Activated CD4-positive, CD25-positive, alpha-beta regulatory T cell treated with anti-CD3 and anti-CD28 coated beads, Interleukin-2, amount 50 U/mL, for 24 hours (primary cell): ENCODE measurements at regions not wholly inside any gene's neighbourhood (a gene's known extent, or its start where the extent isn't known, plus 50 kb on each side); places are given as distances from the start of the nearest gene placed in this dataset.

Source experiments
- ATAC-seq, 2 donors: fragments of 150-1000 bp; cut with Tn5 transposase; one replicate each; pipeline ENCODE4 v1.10.0; 2021; ENCODE audit warnings: mild to moderate bottlenecking in 1 of 2, moderate library complexity in 1 of 2

- no peak for ATAC-seq
These were observed 462.2 kb upstream of the MKI67 start for GRCh38 chr10:128588402-128588801.

DNA sequence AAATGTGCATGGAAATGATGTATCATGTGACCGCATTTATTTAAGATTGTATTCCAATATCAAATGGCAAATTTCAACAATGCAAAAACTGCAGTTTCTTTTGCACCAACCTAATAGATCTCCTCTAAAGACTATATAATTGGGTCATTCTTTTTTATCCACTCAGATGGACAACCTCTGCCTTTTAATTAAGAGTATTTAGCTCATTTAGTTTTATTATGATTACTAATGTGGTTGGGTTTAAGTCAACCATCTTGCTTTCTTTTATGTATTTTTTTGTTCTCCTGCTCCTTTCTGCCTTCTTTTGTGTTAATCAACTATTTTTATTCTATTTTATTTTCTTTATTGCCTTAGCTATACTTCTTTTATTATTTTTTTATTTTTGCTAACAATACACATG lies 468.5 kb upstream of the MKI67 start:
- no peak for ATAC-seq

- ATAC-seq: no peak
These were observed 470.7 kb upstream of the MKI67 start for GRCh38 chr10:128596906-128597305.

- ATAC-seq: no peak
These were observed 472.8 kb upstream of the MKI67 start for GRCh38 chr10:128599030-128599429.

DNA sequence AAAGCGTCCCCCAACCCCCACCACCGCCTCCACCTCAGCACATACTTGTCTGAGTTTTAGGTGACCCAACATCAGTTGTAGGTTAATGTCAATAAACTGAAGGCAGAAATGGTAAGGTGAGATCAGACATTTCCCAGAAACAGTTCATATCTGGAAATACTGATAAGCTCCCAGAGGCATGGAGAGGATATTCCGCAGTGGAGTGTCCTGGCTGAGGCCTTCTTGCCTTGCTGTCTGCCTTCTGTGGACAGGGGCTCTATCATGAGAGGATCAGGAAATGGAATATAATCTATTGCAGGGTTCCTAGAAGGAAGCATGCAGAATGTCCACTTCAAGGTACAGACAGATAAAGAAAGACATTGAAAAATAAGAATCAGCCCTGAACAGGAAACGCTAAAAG lies 473.3 kb upstream of the MKI67 start:
- ATAC-seq: no peak

DNA sequence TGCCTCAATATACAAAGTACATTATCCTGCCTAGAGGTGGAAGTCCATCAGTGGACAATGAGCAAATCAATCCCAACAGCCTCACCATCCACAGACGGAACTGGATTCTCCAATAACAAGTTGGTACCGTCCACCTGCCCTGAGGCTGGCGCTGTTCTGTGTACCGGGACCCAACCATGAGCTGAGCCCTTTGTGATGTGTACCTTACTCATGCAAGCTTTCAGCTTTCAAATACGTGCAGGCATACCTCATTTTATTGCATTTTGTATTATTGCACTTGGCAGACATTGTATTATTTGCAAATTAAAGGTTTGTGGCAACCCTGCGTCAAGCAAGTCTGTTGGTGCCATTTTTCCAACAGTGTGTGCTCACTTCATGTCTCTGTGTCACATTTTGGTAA lies 476.0 kb upstream of the MKI67 start:
- no peak for ATAC-seq

- ATAC-seq: no peak
These were observed 477.8 kb upstream of the MKI67 start for GRCh38 chr10:128604025-128604424.

DNA sequence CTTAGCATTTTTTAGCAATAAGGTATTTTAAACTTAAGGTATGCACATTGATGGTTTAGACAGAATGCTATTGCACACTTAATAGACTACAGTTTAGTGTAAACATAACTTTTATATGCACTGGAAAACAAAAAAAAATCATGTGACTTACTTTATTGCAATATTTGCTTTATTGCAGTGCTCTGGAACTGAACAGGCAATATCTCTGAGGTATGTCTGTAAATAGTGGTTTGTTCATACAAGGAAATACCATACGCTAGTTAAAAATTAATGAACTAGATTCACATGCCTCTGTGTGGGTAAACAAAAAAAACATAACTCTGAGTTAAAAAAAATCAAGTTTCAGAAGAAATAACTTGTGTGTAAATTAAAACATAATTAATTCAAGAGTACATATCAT lies 479.0 kb upstream of the MKI67 start:
- no peak for ATAC-seq

DNA sequence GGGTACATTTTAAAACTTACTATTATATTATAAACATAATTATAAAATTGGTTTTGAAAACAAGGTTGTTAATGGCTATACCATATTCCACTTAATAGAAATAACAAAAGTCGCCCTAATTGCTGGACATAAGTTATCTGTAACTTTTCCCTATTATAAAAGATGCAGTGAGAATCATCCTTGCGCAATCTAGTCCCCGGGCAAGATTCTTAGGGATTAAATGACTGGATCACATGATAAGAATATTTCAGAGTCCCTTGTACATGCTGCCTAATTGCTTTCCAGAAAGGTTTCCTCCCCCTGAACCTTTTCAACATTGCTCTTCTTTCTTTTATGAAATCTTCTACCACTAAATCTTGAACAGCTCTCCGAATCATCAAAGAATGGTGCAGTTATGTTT lies 479.8 kb upstream of the MKI67 start:
- no peak for ATAC-seq

GRCh38 chr10:128608791-128609190 lies 482.6 kb upstream of the MKI67 start:
- no peak for ATAC-seq

GRCh38 chr10:128609460-128609859 lies 483.2 kb upstream of the MKI67 start:
- no peak for ATAC-seq

- ATAC-seq: no peak
These were observed 483.9 kb upstream of the MKI67 start for GRCh38 chr10:128610113-128610512.

DNA sequence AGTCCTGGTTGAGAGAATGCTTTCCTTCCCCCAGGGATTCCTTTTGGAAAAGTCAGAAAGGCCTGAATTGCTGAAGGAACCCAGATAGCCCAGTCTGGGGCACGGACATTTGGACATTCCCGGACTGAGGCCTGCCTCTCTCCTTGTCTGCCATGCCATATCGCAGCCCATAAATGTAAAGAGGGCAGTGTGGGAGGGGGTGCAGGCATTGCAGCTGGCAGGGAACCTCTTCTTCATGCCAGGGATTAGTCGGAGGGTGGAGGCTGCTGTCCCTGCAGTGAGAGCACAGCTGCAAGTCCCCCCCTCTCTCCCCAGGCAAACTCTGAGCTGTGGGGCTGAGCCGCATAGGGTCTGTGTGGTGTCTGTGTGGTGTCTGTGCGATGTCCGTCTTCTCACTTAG lies 486.0 kb upstream of the MKI67 start:
- ATAC-seq: no peak

DNA sequence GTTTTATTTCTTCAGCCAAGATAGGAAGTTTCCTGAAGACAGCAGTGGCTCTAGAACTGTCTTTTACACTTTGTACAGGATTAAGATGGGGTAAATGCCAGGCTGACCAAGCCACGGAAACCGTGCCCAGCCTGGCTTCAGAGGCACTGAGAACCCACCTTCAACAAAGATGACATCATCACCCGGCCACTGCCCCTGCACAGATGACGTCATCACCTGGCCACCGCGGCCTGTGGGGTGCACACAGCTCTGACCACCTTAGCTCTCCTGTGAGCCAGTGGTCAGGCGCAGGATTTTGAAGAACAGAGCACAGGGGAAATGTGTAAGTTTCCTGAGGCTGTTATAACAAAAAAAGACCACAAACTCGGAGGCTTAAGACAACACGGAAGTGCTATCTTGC lies 486.4 kb upstream of the MKI67 start:
- ATAC-seq: no peak

GRCh38 chr10:128614016-128614605 lies 487.9 kb upstream of the MKI67 start:
- ATAC-seq: no peak

- ATAC-seq: no peak
These were observed 488.8 kb upstream of the MKI67 start for GRCh38 chr10:128614802-128615553.

DNA sequence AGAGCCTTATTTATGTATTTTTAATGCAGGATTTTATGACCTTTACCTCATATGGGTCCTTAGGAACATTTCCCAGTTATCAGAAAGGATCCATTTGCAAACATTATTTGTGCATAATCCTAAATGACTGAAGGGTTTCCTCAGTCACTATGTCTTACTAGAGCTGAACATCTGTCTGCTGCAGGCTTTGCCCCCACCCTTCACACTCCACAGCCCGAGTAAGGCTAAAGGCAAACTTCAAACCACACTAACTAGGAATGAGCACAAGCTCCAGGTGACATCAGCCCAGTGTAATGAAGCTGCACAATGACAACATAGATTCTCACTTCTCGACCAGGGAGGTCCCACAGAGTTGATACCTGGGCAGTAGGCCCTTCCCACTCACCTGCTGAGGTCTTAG lies 491.3 kb upstream of the MKI67 start:
- no peak for ATAC-seq

- ATAC-seq: no peak
These were observed 496.5 kb upstream of the MKI67 start for GRCh38 chr10:128622706-128623105.

- ATAC-seq: no peak
These were observed 497.6 kb upstream of the MKI67 start for GRCh38 chr10:128623776-128624175.

DNA sequence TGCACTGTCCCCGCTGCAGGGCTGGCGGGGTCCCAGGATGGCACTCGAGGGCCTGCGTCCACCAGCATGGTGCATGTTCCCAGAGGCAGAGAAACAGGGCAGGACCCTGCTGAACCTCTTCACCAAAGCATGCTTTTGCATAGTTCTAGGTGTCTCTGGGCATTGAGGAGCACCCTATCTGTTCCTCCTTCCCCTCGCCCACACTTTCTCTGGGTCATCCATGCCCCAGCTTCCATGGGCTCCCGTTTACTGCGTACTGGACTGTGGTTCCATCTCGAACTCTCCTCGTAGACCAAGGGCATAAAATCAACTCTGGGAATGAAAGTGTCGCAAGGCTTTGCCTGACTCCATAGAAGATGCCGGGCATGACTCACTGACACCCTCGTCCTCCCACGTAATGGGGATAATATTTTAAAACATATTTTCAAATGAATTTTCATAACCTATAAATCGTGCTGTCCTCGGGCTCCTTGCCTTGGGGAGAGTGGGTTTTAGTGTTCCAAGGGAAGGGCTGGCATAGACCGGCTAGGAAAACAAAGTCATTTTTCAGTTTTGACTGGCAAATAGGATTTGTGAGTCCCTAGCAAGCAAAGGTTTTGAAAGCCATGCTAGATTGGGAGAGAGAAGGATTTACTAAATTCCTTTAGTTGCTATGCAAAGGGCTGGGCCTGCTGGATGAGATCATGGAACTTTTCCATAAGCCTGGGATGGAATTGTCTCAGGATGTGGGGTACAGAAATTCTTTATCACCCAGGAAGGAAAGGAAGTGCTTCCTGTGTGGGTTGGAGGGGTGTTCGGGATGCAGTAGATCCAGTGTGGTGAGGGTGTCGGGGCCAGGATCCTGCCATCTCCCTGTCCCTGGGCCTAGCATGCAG lies 498.7 kb upstream of the MKI67 start:
- ATAC-seq: no peak

GRCh38 chr10:128625926-128626325 lies 499.7 kb upstream of the MKI67 start:
- ATAC-seq: no peak

GRCh38 chr10:128626397-128627000 lies 500.3 kb upstream of the MKI67 start:
- no peak for ATAC-seq

DNA sequence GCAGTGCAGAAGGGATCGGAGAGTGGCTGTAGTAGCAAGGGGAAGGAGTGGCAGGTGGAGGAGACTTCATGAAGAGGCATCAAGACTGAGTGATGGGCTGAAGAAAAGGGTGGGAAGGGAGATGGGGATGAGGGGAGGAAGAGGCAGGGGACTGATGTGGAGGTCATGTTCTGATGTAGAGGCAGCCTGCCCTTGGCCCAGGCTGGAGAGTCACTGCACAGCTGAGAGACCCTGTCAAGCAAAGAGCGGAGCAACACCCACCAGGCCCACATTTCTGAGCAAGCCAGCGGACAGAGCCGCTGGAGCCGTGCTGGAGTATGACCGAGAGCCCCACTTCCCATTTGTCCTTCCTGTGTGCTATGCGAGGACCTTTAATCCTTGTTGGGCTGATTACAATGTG lies 501.6 kb upstream of the MKI67 start:
- ATAC-seq: no peak
